ENCODE measurements at regions not wholly inside any gene's neighbourhood (a gene's known extent, or its start where the extent isn't known, plus 50 kb on each side); places are given as distances from the start of the nearest gene placed in this dataset.

- no peak for ATAC-seq
- Mint-ChIP-seq H3K9me3 (peaks cover 12% of the 10 kb centered on the region), H3K36me3 (peaks cover 2% of the 10 kb centered on the region; the same call in 1 of the 2 replicates), H3K4me1 (peaks cover 16% of the 10 kb centered on the region), H3K27ac (no peak overlapping the region), H3K27me3 (ENCODE audit: low read depth) (no peaks in the 10 kb centered on the region), H3K4me3 (no peak overlapping the region)
- CTCF ChIA-PET = interaction anchor here (1.3 kb wide), 1 partner anchor 76 kb away, joined by 4 read pairs; no protein-coding TSS in a partner anchor
- POLR2A ChIA-PET = no interaction called here
- no peak for DNase-seq (ENCODE audit: low spot score)
- TF ChIP-seq, protein P1, sequence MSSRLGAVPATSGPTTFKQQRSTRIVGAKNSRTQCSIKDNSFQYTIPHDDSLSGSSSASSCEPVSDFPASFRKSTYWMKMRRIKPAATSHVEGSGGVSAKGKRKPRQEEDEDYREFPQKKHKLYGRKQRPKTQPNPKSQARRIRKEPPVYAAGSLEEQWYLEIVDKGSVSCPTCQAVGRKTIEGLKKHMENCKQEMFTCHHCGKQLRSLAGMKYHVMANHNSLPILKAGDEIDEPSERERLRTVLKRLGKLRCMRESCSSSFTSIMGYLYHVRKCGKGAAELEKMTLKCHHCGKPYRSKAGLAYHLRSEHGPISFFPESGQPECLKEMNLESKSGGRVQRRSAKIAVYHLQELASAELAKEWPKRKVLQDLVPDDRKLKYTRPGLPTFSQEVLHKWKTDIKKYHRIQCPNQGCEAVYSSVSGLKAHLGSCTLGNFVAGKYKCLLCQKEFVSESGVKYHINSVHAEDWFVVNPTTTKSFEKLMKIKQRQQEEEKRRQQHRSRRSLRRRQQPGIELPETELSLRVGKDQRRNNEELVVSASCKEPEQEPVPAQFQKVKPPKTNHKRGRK (CRISPR knock-in tag; IDR thresholded peaks at IDR 0.05; ENCODE audit: borderline replicate concordance) = no peak
- no peak for TF ChIP-seq RORB (CRISPR knock-in tag; IDR thresholded peaks at IDR 0.05)
- TF ChIP-seq MYBL2 (CRISPR knock-in tag; IDR thresholded peaks at IDR 0.05) = no peak
- TF ChIP-seq ZNF416 (CRISPR knock-in tag; IDR thresholded peaks at IDR 0.05) = no peak
- no peak for TF ChIP-seq RELA (CRISPR knock-in tag; IDR thresholded peaks at IDR 0.05; ENCODE audit: borderline replicate concordance)
- no peak for TF ChIP-seq ZNF671 (CRISPR knock-in tag; IDR thresholded peaks at IDR 0.05)
- TF ChIP-seq, protein P2, sequence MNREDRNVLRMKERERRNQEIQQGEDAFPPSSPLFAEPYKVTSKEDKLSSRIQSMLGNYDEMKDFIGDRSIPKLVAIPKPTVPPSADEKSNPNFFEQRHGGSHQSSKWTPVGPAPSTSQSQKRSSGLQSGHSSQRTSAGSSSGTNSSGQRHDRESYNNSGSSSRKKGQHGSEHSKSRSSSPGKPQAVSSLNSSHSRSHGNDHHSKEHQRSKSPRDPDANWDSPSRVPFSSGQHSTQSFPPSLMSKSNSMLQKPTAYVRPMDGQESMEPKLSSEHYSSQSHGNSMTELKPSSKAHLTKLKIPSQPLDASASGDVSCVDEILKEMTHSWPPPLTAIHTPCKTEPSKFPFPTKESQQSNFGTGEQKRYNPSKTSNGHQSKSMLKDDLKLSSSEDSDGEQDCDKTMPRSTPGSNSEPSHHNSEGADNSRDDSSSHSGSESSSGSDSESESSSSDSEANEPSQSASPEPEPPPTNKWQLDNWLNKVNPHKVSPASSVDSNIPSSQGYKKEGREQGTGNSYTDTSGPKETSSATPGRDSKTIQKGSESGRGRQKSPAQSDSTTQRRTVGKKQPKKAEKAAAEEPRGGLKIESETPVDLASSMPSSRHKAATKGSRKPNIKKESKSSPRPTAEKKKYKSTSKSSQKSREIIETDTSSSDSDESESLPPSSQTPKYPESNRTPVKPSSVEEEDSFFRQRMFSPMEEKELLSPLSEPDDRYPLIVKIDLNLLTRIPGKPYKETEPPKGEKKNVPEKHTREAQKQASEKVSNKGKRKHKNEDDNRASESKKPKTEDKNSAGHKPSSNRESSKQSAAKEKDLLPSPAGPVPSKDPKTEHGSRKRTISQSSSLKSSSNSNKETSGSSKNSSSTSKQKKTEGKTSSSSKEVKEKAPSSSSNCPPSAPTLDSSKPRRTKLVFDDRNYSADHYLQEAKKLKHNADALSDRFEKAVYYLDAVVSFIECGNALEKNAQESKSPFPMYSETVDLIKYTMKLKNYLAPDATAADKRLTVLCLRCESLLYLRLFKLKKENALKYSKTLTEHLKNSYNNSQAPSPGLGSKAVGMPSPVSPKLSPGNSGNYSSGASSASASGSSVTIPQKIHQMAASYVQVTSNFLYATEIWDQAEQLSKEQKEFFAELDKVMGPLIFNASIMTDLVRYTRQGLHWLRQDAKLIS (CRISPR knock-in tag; IDR thresholded peaks at IDR 0.05; ENCODE audit: borderline replicate concordance) = no peak
- TF ChIP-seq NR3C1 (CRISPR knock-in tag; conservative IDR thresholded peaks at IDR 0.05; ENCODE audit: low read depth) = no peak
- no peak for TF ChIP-seq NR2C2 (CRISPR knock-in tag; IDR thresholded peaks at IDR 0.05)
- TF ChIP-seq, protein P3, sequence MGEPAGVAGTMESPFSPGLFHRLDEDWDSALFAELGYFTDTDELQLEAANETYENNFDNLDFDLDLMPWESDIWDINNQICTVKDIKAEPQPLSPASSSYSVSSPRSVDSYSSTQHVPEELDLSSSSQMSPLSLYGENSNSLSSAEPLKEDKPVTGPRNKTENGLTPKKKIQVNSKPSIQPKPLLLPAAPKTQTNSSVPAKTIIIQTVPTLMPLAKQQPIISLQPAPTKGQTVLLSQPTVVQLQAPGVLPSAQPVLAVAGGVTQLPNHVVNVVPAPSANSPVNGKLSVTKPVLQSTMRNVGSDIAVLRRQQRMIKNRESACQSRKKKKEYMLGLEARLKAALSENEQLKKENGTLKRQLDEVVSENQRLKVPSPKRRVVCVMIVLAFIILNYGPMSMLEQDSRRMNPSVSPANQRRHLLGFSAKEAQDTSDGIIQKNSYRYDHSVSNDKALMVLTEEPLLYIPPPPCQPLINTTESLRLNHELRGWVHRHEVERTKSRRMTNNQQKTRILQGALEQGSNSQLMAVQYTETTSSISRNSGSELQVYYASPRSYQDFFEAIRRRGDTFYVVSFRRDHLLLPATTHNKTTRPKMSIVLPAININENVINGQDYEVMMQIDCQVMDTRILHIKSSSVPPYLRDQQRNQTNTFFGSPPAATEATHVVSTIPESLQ (CRISPR knock-in tag; IDR thresholded peaks at IDR 0.05) = no peak
- TF ChIP-seq PRDM15 (CRISPR knock-in tag; IDR thresholded peaks at IDR 0.05) = no peak
- no peak for TF ChIP-seq NFATC4 (CRISPR knock-in tag; IDR thresholded peaks at IDR 0.05)
- TF ChIP-seq PREB (CRISPR knock-in tag; IDR thresholded peaks at IDR 0.05; ENCODE audit: borderline replicate concordance) = no peak
These were observed 156.3 kb downstream of the MEX3B start for GRCh38 chr15:81889485-81889881.
